SK-N-SH (cell line): ENCODE measurements at regions not wholly inside any gene's neighbourhood (a gene's known extent, or its start where the extent isn't known, plus 50 kb on each side); places are given as distances from the start of the nearest gene placed in this dataset.

Experiments used
- CTCF ChIA-PET: fragments of 300-600, 350-600 bp; formaldehyde crosslinking; extraction: SDS; loops from one replicate; lab custom pipeline; 2021; lab: Yijun Ruan, JAX
- POLR2A ChIA-PET: fragments of 350-600 bp; sonication (Branson Sonifier 250); formaldehyde crosslinking; extraction: SDS; loops from one replicate; lab custom pipeline; 2020; ENCODE audit warnings: antibody characterized with exemption, inconsistent platforms; lab: Yijun Ruan, JAX
- DNase-seq: peaks from one replicate; pipeline ENCODE4 v3.0.0; 2012
- H2AFZ ChIP-seq: fragments of 200-600 bp; sonication (generic); 2 replicates; pipeline ENCODE4 v1.8.1; 2016; ENCODE audit warnings: antibody characterized with exemption, mild to moderate bottlenecking, low read depth
- H3F3A ChIP-seq: fragments of 200-600 bp; sonication (generic); replicated peaks from 2 replicates; pipeline ENCODE3; 2016; ENCODE audit warnings: antibody characterized with exemption, mild to moderate bottlenecking; ENCODE audit not compliant: insufficient read depth
- H3K27ac ChIP-seq, 2 experiments: fragments of 200-500 bp in 1 of 2; fragments of 200-600 bp in 1 of 2; sonication (Bioruptor generic) in 1 of 2; sonication (generic), shearing (Covaris generic) in 1 of 2; 2 replicates each; pipeline versions ENCODE4 v1.5.1 to v1.6.1; 2014 to 2016; ENCODE audit warnings: low read depth in 2 of 2, inconsistent platforms in 1 of 2, low read length in 1 of 2, mild to moderate bottlenecking in 1 of 2, mixed read lengths in 1 of 2
- H3K27me3 ChIP-seq: fragments of 200-600 bp; sonication (generic), shearing (Covaris generic); 2 replicates; pipeline ENCODE4 v1.6.1; 2016; ENCODE audit warnings: mixed run types; ENCODE audit not compliant: insufficient read depth
- H3K36me3 ChIP-seq, 2 experiments: fragments of 200-500 bp in 1 of 2; fragments of 200-600 bp in 1 of 2; sonication (Bioruptor generic) in 1 of 2; sonication (generic) in 1 of 2; replicated peaks in 1 of 2; 2 replicates each; pipeline versions ENCODE3 to v1.5.1; 2014 to 2016; ENCODE audit warnings: low read length in 1 of 2, mild to moderate bottlenecking in 1 of 2; ENCODE audit not compliant: insufficient read depth in 2 of 2, control insufficient read depth in 1 of 2
- H3K4me1 ChIP-seq, 2 experiments: fragments of 200-500 bp in 1 of 2; fragments of 200-600 bp in 1 of 2; sonication (Bioruptor generic) in 1 of 2; sonication (generic), shearing (Covaris generic) in 1 of 2; 2 replicates each; pipeline versions ENCODE4 v1.5.1 to v1.6.1; 2014 to 2016; ENCODE audit warnings: low read depth in 1 of 2, low read length in 1 of 2, mixed run types in 1 of 2; ENCODE audit not compliant: insufficient read depth in 2 of 2, control insufficient read depth in 1 of 2
- H3K4me2 ChIP-seq: fragments of 200-600 bp; sonication (generic), shearing (Covaris generic); 2 replicates; pipeline ENCODE4 v1.6.1; 2017; ENCODE audit warnings: mixed run types
- H3K4me3 ChIP-seq, 2 experiments: fragments of 200-500 bp in 1 of 2; fragments of 200-600 bp in 1 of 2; sonication (Bioruptor generic) in 1 of 2; sonication (generic), shearing (Covaris generic) in 1 of 2; 2 replicates each; pipeline versions ENCODE4 v1.5.1 to v1.8.1; 2014 to 2016; ENCODE audit warnings: low read depth in 2 of 2, inconsistent platforms in 1 of 2, low read length in 1 of 2, mild to moderate bottlenecking in 1 of 2, mixed read lengths in 1 of 2, moderate library complexity in 1 of 2
- H3K79me2 ChIP-seq: fragments of 200-600 bp; sonication (generic); 2 replicates; pipeline ENCODE4 v1.8.1; 2017; ENCODE audit warnings: mild to moderate bottlenecking; ENCODE audit not compliant: insufficient read depth
- H3K9ac ChIP-seq: fragments of 200-600 bp; sonication (generic); 2 replicates; pipeline ENCODE4 v1.6.1; 2017; ENCODE audit warnings: mixed run types
- H3K9me2 ChIP-seq: fragments of 200-600 bp; sonication (generic); 2 replicates; pipeline ENCODE4 v1.6.1; 2017; ENCODE audit warnings: mixed run types
- H3K9me3 ChIP-seq: fragments of 200-600 bp; sonication (generic); 2 replicates; pipeline ENCODE4 v1.6.1; 2017; ENCODE audit warnings: mixed run types, mild to moderate bottlenecking, moderate library complexity
- H4K20me1 ChIP-seq: fragments of 200-600 bp; sonication (generic); 2 replicates; pipeline ENCODE4 v1.6.1; 2017; ENCODE audit warnings: mild to moderate bottlenecking, mixed run types; ENCODE audit not compliant: insufficient read depth
- ELF1 ChIP-seq: IDR thresholded peaks from 2 replicates; pipeline ENCODE4 v1.4.0; 2012
- EP300 ChIP-seq, 2 experiments: IDR thresholded peaks; 2 replicates each; pipeline versions ENCODE4 v1.4.0 to v1.6.1; 2012; ENCODE audit warnings: borderline replicate concordance in 1 of 2, low read depth in 1 of 2, low read length in 1 of 2
- FOXJ3 ChIP-seq: sonication (generic); formaldehyde crosslinking; IDR thresholded peaks from 2 replicates; pipeline ENCODE4 v1.5.1; 2020; ENCODE audit warnings: mild to moderate bottlenecking, missing genetic modification reagents
- IRF3 ChIP-seq: fragments of 150-350 bp; IDR thresholded peaks from 2 replicates; pipeline ENCODE4 v1.6.1; 2016; ENCODE audit warnings: mild to moderate bottlenecking, low read depth, low read length
- JUND ChIP-seq: IDR thresholded peaks from 2 replicates; pipeline ENCODE4 v1.4.0; 2012
- MAX ChIP-seq: IDR thresholded peaks from 2 replicates; pipeline ENCODE4 v1.4.0; 2012; ENCODE audit warnings: low read depth
- MXI1 ChIP-seq: IDR thresholded peaks from 2 replicates; pipeline ENCODE4 v1.6.1; 2012; ENCODE audit warnings: mild to moderate bottlenecking, low read depth, low read length, improper control_type of control experiment
- NFIC ChIP-seq: IDR thresholded peaks from 2 replicates; pipeline ENCODE4 v1.4.0; 2012; ENCODE audit warnings: borderline replicate concordance
- NRF1 ChIP-seq: IDR thresholded peaks from 2 replicates; pipeline ENCODE4 v1.6.1; 2012; ENCODE audit warnings: low read depth, mild to moderate bottlenecking, low read length
- PBX3 ChIP-seq: IDR thresholded peaks from 2 replicates; pipeline ENCODE4; 2012
- RCOR1 ChIP-seq: fragments of 150-350 bp; IDR thresholded peaks from 2 replicates; pipeline ENCODE4 v1.6.1; 2017; ENCODE audit warnings: antibody characterized with exemption, low read length
- RFX5 ChIP-seq: IDR thresholded peaks from 2 replicates; pipeline ENCODE4 v1.6.1; 2012; ENCODE audit warnings: mild to moderate bottlenecking, improper control_type of control experiment, low read length
- TCF12 ChIP-seq: IDR thresholded peaks from 2 replicates; pipeline ENCODE4 v1.4.0; 2012
- TEAD4 ChIP-seq: IDR thresholded peaks from 2 replicates; pipeline ENCODE4 v1.4.0; 2012; ENCODE audit warnings: mild to moderate bottlenecking, borderline replicate concordance; ENCODE audit not compliant: insufficient read depth
- USF2 ChIP-seq: fragments of 150-350 bp; IDR thresholded peaks from 2 replicates; pipeline ENCODE4 v1.6.1; 2017; ENCODE audit warnings: antibody characterized with exemption, low read length, low read depth, borderline replicate concordance
- WGBS: methylation state at CpG from one replicate; pipeline ENCODE4 v1.1.6; 2017; ENCODE audit warnings: low lambda C conversion rate; 5-methylcytosine and 5-hydroxymethylcytosine counted together

- ChIA-PET POLR2A (no interaction called here), CTCF (interaction anchor here (0.7 to 1.3 kb wide), 2 partner anchors 10 to 12 kb away, joined by 3 read pairs; no protein-coding TSS in a partner anchor)
- Histone ChIP-seq H3K9me2 (no peaks in the 10 kb centered on the region), H3K4me2 (no peak overlapping the region), H3K4me3 (no peak overlapping the region), H3F3A (no peaks in the 10 kb centered on the region), H3K9ac (no peak overlapping the region), H3K27me3 (no peaks in the 10 kb centered on the region), H3K27ac (no peak overlapping the region), H3K4me1 (no peaks in the 10 kb centered on the region), H3K36me3 (no peaks in the 10 kb centered on the region), H2AFZ (no peak overlapping the region), H4K20me1 (no peaks in the 10 kb centered on the region), H3K9me3 (no peaks in the 10 kb centered on the region), H3K79me2 (no peaks in the 10 kb centered on the region)
- DNase-seq: no peak
- TF ChIP-seq FOXJ3 (CRISPR knock-in tag) (no peak), EP300 (IDR thresholded peaks at IDR 0.05; ENCODE audit: borderline replicate concordance in 1 of 2, low read depth in 1 of 2, low read length in 1 of 2) (no peak), TCF12 (no peak)
- 19% methylated on average over 3 of the region's 3 CpGs for WGBS
Observed at GRCh38 chr5:35383041-35383440, 152.8 kb upstream of the PRLR start.

- H3F3A ChIP-seq: no peaks in the 10 kb centered on the region
- TF ChIP-seq NFIC: no peak
- no peak for TF ChIP-seq RCOR1
- TF ChIP-seq IRF3: no peak
- TF ChIP-seq EP300 (IDR thresholded peaks at IDR 0.05; ENCODE audit: borderline replicate concordance in 1 of 2, low read depth in 1 of 2, low read length in 1 of 2): no peak
- TF ChIP-seq FOXJ3 (CRISPR knock-in tag): no peak
- TF ChIP-seq RFX5: no peak
- TF ChIP-seq MXI1: no peak
- no peak for TF ChIP-seq MAX
- TF ChIP-seq JUND: no peak
- TF ChIP-seq NRF1: no peak
- TF ChIP-seq USF2: no peak
- TF ChIP-seq ELF1: no peak
- no peak for TF ChIP-seq TEAD4
- TF ChIP-seq TCF12: no peak
- no peak for TF ChIP-seq PBX3
- TF ChIP-seq, all 33 proteins: peak for 0
- Histone ChIP-seq H3K79me2 (no peaks in the 10 kb centered on the region), H4K20me1 (no peaks in the 10 kb centered on the region), H3K9me3 (no peaks in the 10 kb centered on the region), H3K27me3 (no peaks in the 10 kb centered on the region), H2AFZ (no peak overlapping the region), H3K4me3 (no peak overlapping the region), H3K27ac (no peak overlapping the region), H3K4me1 (no peaks in the 10 kb centered on the region), H3K4me2 (no peak overlapping the region), H3K9ac (no peak overlapping the region), H3K36me3 (no peaks in the 10 kb centered on the region), H3K9me2 (no peaks in the 10 kb centered on the region)
- CTCF ChIA-PET: no interaction called here
- no peak for DNase-seq
- 4% methylated on average over 4 of the region's 4 CpGs for WGBS
- POLR2A ChIA-PET: no interaction called here
Observed at GRCh38 chr5:35377653-35378052, 147.4 kb upstream of the PRLR start.
